DMS79 treated with DMSO at 0.1 percent for 48 hours (cell line): ENCODE measurements at regions not wholly inside any gene's neighbourhood (a gene's known extent, or its start where the extent isn't known, plus 50 kb on each side); places are given as distances from the start of the nearest gene placed in this dataset.
"Not testable (repeated sequence)": the region's sequence is repeated elsewhere in the genome, so short reads cannot be mapped to it uniquely, and the experiment has no call there.

Source experiments
- DNase-seq: peaks from one replicate; lab custom pipeline; 2025; lab: John Stamatoyannopoulos, UW

DNA sequence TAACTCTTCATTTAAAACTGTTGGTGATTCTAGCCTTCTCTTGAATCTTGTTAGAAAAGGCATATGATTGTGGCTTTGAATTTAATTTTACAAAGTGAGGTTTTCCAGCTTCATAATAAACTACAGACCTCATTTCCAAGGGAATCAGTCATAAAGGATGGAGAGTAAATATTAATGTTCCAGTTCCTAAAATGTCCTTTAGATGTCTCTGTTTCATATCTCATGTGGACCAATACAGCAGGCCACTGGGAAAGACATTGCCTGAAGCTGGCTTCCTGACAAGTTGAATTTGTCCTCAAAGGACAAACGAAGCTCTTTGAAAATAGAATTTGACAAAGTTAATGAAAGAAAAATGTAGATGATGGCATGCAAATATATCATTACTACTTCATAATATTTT is 125.4 kb downstream of the ZNF330 start:
- DNase-seq: no peak

DNA sequence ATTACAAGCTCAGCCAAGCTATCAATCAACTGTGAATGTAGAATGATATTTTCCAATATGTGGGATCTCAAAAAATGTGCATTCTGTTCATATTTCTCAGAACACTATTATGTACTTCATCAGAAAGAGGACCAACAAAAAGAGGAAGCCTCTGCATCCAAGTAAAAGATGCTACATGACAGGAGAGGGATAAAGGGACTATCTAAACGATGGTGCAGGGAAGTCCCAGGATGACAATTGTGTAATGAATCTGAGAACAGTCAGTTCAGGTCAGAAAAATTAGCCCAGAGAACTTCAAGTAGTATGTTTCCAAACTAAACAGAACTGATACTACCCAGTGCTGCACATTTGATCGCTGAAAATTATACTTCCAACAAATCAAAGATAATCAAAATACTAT is 127.0 kb downstream of the ZNF330 start:
- DNase-seq: no peak

DNA sequence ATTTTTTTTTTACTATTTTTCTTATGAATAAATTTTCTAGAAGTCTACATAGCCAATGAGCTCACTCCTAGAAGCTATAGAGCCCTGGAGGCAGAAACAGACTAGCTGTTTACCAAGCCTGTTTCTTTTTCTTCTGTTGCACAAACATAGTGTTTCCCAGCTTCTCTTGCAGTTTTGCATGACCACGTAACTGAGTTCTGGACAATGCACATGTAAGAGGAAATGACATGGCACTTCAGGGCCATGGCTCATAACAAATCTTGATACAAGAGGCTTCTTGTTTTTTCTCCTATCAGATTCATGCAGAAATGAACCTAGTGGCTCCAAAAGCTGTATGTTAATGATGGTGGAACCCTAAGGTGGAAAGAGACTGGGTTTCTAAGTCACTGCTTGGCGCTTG is 127.4 kb downstream of the ZNF330 start:
- DNase-seq: no peak

DNA sequence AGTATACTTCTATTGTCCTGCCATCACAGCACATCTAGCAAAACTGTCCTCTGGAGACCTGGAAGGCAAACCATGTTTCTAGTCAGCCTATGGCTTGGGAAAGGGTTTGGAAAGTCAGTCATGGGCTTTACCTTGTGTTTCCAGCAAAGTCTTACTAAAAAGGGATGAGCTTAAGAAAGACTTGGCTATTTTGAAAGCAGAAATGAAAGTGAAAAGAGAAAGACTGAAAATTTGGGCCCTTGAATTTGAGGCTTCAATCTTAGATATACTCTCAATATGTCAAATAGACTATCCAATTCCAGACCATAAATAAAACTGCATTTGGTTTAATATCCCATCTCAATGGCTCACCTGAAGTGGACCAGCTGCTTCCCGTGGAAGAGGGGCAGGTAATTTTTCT is 127.9 kb downstream of the ZNF330 start:
- DNase-seq: no peak

DNA sequence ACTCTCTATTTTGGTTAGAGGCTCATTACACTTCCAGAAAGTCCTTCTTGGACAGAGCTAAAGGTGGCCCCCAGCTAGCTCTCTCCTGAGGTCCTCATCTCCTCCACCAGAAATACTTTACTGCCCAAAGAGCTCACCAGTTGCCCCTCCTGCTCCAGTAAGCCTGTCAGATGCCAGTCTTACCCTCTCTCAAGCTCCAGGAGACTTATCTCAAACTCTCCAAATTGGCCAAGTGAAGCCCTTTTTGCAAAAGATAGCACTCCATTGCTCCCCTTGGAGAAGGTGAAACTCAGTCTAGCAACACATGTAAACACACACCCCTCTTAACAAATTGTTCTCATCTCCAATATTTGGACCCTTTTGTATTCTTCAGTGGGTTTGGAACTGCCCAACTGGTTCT is 128.5 kb downstream of the ZNF330 start:
- no peak for DNase-seq

DNA sequence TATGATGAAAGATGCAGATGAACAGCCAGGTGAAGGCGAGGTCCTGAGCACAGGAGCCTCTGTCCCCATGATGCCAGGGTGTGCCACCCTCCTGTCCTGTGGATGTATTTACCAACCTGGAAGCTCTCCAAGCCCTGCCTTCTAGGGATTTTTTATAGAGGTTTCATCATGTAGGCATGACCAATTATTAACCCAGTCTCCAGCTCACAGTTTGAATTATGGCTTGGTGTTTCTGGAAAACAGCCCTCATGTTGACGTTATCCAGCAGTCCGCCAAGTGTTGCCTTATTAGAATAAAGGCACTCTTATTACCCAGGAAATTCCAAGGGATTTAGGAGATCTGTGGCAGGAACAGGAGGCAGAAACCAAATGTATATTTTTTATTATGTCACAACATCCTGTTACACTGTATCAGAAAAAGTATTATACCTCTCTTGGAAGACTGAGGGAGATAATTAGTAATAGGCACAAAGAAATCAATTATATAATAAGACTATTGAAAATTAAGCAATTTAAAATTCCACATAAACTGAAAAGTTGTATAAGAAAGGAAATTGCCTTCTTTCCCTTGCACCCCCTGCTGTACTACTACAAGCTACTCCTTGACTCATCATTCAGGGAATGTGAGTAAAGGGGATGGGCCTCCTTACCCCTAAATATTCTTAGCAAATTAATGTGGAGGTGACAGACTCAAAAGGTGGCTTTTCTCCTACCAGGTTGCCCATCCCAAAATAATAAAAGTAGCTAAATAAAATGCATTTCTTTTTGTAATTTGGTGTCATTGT is 129.6 kb downstream of the ZNF330 start:
- DNase-seq: no peak

DNA sequence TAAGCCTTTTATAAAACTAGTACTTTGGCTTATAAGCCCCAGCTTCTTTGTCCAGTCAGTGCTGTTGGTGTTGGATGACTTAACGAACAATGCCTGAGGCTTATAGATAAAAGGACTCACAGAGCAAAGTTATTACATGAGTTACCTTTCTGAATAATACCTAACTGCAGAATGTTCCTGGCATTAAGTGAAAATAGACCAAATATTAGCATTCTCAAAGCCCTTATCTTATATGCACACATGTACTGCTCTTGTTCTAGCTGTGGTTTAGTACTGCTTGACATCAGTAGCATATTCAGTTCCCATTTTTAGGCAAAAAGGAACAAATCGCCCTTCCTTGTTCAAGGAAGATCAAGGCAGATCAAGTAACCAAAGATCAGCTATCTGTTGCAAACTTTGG is 131.6 kb downstream of the ZNF330 start:
- DNase-seq: no peak

DNA sequence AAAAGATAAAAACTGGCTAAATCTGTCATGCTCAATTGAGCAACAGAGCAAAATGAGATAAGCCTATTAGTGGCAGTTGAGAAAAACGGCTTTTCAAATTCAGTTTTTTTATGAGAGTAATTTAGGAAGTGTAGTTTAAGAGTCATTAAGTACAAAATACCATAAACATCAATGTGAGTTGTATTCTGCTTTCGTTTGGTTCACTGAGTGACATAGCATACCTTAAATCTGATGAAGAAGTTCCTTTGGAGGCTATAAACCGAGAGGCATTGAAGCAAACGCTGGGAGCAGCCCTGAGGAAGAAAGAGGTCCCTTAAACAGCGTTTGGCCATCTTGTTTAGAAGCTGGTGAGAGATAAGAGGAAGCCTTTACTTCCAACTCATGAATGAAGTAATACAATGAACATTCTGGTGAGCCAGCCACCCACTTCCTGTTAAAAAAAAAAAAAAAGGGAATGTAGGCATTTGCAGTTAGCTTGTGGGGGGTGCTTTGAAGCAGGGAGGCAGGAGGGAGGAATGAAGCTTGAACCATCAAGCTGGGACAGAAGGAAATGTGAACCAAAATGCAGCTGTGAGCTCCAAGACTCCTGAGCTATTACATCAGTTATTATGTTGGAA is 132.3 kb downstream of the ZNF330 start:
- no peak for DNase-seq

DNA sequence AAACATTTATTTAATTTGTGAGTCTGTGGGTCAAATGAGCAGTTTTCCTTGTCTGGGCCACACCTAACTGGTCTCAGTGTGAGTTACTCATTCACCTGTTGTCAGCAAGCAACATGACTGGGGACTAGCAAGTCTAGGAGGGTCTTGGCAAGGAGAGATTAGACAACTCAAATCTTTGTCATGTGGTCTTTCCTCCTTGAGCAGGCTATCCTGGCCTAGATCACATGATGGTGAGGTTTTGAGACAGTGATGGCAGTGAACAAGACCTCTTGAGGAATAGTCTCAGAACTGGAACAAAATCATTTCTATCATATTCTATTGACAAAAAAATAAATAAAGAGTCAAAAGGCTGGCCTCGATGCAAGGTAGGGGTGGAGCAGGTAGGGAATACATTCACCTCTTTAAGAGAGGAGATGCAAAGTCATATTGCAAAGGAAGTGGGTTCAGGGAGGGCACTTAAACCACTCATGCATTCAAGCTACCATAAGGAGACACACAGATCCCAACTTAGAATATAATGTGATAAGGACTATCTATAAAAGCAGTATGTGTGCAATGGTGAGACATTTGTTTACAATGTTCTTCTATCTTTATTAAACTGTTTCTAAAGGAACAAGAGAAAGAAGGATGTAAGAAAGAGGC is 135.7 kb downstream of the ZNF330 start:
- DNase-seq: no peak

DNA sequence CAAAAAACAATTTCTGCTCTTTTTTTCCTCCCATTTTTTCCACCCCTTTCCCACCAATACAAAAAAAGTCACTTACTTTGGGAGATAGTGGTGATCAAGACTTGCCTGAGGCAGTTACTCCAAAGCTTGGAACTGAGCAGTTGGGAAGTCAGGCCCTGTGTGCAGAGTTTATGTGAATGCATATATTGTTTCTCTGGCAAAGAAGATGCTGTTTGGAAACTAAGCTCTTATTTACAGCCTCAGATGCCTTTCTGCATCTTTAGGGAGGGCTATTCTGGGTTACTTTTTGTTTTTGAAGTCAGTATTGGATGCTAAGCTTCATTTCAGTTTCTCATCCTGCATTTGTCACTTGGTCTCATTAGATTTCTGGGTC is 136.3 kb downstream of the ZNF330 start:
- DNase-seq: no peak

DNA sequence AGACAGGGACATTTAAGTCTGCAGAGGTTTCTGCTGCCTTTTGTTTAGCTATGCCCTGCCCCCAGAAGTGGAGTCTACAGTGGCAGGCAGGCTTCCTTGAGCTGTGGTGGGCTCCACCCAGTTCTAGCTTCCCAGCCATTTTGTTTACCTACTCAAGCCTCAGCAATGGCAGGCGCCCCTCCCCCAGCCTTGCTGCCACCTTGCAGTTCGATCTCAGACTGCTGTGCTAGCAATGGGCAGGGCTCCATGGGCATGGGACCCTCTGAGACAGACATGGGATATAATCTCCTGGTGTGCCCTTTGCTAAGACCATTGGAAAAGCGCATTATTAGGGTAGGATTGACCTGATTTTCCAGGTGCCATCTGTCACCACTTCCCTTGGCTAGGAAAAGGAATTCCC is 147.5 kb downstream of the ZNF330 start:
- not testable (repeated sequence) for DNase-seq

DNA sequence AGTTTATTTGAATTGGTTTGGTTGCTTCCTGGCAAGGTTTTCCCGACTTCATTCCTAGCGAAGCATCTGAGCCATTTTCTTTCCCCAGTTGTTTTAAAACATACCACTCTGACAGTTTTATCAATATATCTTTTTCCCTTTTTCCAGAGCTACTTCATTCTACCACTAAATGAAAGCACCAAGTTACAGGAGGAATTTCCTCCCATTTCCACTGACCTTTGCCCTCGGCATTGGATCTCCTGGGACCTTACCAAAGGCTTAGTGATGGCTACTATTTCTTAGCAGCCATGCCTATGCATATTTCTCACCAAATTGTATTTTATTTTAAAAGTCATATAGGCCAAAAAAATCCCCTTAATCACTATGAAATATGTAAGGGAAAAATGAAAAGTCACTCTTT is 150.5 kb downstream of the ZNF330 start:
- no peak for DNase-seq

DNA sequence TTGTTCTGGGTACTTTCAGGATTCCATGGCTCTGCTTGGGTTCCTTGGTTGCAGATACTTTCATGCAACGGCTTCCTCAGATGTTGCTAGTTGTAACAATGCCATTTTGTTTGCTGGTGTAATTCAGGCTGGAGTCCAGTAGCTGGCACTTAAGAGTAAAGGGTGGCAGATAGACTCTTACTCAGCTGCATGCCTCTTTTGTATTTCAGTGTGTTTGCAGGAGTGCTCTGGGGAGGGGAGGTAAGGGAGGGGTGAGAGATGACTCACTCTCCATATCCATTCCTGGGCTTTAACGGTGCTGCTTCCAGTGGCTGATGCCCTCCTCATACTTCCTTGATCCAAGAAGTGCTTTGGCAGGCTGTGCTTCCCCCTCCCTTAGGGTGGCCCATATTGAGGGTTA is 155.2 kb downstream of the ZNF330 start:
- no peak for DNase-seq

DNA sequence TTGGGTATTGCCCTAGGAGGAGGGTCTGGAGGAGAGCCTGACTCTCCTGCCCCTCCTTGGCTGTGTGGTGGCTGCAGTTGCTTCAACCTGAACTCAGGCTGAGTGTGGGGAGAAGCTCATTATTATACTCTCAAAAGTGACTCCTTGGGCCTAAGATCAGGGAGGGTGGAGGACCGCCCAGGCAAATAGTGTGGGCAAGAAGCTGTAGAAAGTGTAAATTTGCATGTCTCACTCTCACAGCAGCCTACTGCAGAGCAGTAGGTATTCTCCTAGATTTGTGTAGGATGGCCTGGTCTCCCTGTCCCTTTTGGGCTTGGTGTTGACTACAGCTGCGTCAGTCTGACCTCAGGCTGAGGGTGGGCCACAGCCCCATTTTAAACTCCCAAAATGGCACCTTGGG is 156.1 kb downstream of the ZNF330 start:
- no peak for DNase-seq

DNA sequence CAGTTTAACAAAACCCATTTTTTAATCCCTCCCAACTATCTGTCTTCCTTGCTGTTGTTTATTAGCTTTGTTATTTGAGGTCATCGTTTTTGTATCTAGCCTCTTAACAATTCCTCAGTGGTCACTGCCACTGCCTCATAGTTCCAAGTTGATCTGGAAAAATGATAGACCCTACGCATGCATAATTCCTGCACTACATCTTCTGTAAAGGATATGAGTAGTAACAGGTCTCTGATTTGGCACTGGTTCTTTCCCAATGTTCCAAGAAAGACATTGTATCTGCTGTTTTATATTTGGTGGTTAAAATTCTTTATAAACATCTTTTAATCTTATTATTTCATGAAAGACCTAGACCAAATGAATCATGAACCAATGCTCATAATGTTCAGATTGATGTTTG is 166.6 kb downstream of the ZNF330 start:
- DNase-seq: no peak

DNA sequence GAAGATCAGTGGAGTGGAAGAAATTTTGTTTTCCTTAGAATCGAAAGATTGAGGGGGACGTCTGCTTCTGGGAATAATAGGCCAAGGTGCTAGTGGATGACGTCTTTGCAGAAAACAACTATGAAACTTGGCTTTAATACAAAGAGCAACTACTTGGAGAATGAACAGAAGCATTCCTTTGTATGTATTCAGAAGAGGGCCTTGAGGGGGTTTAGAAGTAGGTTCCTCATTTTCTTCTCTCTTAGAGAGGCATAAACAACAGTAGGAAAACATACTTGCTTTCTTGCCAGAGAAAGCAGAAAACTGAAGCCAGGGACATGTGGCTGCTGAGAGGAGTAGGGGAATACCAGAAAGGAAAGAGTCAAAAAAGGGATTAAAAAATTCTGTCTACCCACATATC is 167.8 kb downstream of the ZNF330 start:
- DNase-seq: no peak

DNA sequence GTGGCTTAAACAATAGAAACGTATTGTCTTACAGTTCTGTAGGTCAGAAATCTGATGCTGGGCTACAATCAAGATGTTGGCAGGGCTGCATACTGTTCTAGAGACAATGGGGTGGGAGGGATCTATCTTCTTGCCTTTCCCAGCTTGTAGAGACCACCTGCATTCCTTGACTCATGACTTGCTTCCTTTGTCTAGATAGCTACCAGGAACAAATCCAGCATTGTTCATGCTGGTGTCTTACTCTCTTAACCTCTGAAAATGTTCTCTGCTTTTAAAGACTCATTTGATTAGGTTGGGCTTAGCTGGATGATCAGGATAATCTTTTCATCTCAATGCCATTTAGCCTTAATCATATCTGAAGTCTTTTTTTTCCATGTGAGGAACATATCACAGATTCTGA is 169.0 kb downstream of the ZNF330 start:
- DNase-seq: no peak

DNA sequence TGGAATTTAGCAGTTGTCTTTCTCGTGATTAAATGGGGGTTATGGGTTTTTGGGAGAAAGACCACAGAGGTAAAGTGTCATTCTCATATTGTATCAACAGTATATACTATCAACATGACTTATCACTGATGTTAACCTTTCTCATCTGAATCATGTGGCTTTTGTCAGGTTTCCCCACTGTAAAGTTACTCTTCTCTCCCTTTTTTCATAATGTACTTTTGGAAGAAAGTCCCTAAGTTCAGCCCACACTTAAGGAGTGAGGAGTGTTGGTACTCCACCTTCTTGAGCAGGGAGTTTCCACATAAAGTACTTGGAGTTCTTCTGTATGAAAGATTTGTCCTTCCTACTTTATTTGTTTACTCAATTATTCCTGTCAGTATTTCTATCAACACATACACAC is 169.9 kb downstream of the ZNF330 start:
- DNase-seq: no peak

DNA sequence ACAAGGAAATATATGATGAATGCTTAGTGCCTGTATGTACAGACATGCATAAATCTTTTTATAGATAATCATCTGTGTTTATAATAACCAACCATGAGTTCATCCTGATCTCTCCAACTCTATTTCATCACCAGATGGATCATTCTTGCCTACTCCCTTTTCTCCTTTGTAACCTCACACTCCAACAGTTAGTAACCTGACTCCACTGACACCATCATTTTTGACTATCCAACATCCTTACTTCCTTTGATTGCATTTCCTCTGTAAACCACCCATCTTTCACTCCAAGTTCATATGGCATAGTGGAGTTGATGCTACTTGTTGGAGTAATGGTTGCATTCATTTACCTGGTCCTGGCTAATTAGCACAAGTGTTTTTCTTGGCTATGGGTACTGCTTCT is 170.6 kb downstream of the ZNF330 start:
- no peak for DNase-seq

DNA sequence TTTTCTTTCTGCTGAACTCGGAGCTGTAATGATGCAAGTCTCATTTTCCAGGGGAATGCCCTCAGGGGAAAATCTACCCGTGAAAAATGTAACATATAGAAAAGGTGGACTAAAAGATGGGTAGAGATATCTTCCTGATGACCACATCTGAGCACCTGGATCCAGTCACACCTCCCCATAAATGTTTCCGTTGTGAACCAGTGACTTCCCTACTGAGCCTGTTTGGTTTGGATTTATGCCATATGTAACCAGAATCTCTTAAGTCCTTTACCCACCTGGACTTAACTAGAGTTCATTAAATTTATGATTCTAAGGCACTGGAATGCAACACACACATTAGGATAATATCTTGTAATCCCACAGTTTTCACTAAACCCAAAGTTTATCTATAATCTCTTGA is 171.1 kb downstream of the ZNF330 start:
- DNase-seq: no peak

DNA sequence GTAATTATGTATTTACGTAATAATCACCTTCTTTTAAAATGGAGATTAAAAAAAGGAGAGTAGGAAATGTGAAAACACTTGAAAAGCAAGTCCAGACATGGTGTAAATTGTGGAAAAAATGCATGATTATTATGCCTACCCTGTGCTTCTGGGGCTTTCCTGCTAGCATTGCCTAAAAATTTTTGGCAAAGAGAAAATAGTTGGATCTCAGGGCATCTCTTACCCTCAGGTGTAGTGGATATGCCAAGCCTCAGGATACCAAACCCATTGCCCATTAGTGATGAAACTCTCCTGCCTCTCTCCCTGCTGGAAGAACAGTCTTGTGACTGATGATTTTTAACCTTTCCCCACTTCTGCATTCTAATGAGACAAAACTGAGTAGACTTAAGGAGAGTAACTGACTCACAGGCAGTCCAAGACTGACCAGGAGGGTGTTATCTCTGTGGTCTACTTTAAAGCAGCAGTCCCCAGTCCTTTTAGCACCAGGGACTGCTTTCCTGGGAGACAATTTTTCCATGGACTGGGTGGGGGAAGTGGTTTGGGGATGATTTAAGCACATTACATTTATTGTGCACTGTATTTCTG is 174.6 kb downstream of the ZNF330 start:
- no peak for DNase-seq

DNA sequence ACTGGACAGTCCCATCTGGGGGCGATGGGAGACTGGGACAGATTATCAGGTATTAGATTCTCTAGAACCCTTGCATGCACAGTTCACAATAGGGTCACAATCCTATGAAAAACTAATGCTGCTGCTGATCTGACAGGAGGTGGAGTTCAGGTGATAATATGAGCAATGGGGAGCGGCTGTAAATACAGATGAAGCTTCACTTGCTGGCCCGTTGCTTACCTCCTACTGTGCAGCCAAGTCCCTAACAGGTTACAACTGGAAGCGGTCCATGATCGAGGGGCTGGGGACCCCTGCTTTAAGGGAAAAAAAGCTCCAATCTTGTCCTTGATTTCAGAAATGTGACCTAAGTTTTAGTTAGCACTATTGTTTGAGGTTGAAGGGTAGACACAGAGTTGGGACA is 175.2 kb downstream of the ZNF330 start:
- DNase-seq: no peak

DNA sequence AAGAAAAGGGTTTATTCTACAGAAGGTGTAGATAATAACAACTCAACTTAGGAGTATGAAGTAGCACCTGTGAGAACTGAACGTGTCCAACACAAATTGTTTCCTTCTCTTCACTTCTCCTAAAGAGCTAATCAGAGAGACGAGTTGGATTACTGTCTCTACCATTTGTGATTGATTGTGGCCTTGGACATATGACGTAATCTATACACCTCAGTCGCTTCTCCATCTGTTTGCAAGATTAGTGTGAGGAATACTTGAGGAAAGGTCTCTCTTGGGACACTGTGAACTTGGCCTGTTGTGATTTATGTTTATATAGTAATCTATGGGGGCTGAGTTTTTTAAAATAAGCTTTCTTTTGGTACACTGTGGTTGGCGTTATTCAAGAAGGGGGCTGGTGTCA is 182.0 kb downstream of the ZNF330 start:
- DNase-seq: no peak
